ENCODE measurements at regions not wholly inside any gene's neighbourhood (a gene's known extent, or its start where the extent isn't known, plus 50 kb on each side); places are given as distances from the start of the nearest gene placed in this dataset.

GRCh38 chr5:116661419-116661818, 86.8 kb upstream of the SEMA6A start:
- TF ChIP-seq NFRKB (IDR thresholded peaks at IDR 0.05) (no peak), L3MBTL2 (conservative IDR thresholded peaks at IDR 0.05) (no peak), ELF4 (IDR thresholded peaks at IDR 0.05) (no peak), SUZ12 (IDR thresholded peaks at IDR 0.05) (no peak), BHLHE40 (IDR thresholded peaks at IDR 0.05; ENCODE audit: borderline replicate concordance) (no peak), TARDBP (IDR thresholded peaks at IDR 0.05) (no peak)
- DNase-seq (ENCODE audit: extremely low spot score), result no peak
- CTCF ChIA-PET, result no interaction called here
- POLR2A ChIA-PET, result no interaction called here

DNA sequence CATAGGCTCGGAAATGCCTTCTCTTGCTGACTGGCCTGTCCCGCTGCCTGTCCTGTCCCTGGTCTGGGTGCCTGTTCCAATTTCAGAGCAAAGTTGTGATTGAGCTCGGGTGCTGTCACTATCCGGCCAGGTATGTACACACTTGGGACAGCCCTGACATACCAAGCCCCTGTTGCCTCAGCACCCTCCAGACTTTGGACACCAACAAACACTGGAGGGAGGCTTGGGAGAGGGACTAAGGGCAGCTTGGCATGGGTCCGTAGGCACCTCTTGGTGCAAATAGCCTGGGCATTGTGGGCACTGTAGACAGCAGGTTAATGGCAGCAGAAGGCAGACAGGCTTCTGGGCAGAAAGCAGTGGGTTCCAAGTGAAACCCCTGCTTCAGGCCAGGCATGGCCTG, 86.3 kb upstream of the SEMA6A start:
- TF ChIP-seq SUZ12 (IDR thresholded peaks at IDR 0.05), result no peak
- TF ChIP-seq LEF1 (IDR thresholded peaks at IDR 0.05; ENCODE audit: borderline replicate concordance), result no peak
- no peak for TF ChIP-seq ELF4 (IDR thresholded peaks at IDR 0.05)
- TF ChIP-seq FOXK2 (IDR thresholded peaks at IDR 0.05), result no peak
- TF ChIP-seq TARDBP (IDR thresholded peaks at IDR 0.05), result no peak
- TF ChIP-seq, protein P1, sequence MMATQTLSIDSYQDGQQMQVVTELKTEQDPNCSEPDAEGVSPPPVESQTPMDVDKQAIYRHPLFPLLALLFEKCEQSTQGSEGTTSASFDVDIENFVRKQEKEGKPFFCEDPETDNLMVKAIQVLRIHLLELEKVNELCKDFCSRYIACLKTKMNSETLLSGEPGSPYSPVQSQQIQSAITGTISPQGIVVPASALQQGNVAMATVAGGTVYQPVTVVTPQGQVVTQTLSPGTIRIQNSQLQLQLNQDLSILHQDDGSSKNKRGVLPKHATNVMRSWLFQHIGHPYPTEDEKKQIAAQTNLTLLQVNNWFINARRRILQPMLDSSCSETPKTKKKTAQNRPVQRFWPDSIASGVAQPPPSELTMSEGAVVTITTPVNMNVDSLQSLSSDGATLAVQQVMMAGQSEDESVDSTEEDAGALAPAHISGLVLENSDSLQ (IDR thresholded peaks at IDR 0.05), result no peak
- TF ChIP-seq HDGF (IDR thresholded peaks at IDR 0.05; ENCODE audit: borderline replicate concordance), result no peak
- TF ChIP-seq FOXA1 (IDR thresholded peaks at IDR 0.05), result no peak
- no peak for TF ChIP-seq CTBP1 (IDR thresholded peaks at IDR 0.05; ENCODE audit: borderline replicate concordance)
- no peak for TF ChIP-seq ARNT (IDR thresholded peaks at IDR 0.05)
- no peak for TF ChIP-seq ZNF384 (IDR thresholded peaks at IDR 0.05)
- no peak for TF ChIP-seq FOXM1 (IDR thresholded peaks at IDR 0.05; ENCODE audit: borderline replicate concordance)
- TF ChIP-seq SP1 (IDR thresholded peaks at IDR 0.05), result no peak
- TF ChIP-seq NFRKB (IDR thresholded peaks at IDR 0.05), result no peak
- ChIA-PET POLR2A (no interaction called here), CTCF (no interaction called here)
- DNase-seq (ENCODE audit: extremely low spot score), result no peak

- no peak for DNase-seq (ENCODE audit: extremely low spot score)
- ChIA-PET POLR2A (no interaction called here), CTCF (interaction anchor here (0.6 kb wide), 1 partner anchor 9 kb away, joined by 3 read pairs; no protein-coding TSS in a partner anchor)
- TF ChIP-seq HDGF (IDR thresholded peaks at IDR 0.05; ENCODE audit: borderline replicate concordance), result no peak
- TF ChIP-seq FOXA1 (IDR thresholded peaks at IDR 0.05), result no peak
- no peak for TF ChIP-seq FOXK2 (IDR thresholded peaks at IDR 0.05)
- TF ChIP-seq FOXM1 (IDR thresholded peaks at IDR 0.05; ENCODE audit: borderline replicate concordance), result no peak
- no peak for TF ChIP-seq L3MBTL2 (conservative IDR thresholded peaks at IDR 0.05)
- no peak for TF ChIP-seq SUZ12 (IDR thresholded peaks at IDR 0.05)
- TF ChIP-seq BHLHE40 (IDR thresholded peaks at IDR 0.05; ENCODE audit: borderline replicate concordance), result no peak
- no peak for TF ChIP-seq ZNF384 (IDR thresholded peaks at IDR 0.05)
- TF ChIP-seq ELF4 (IDR thresholded peaks at IDR 0.05), result no peak
These were observed 84.2 kb upstream of the SEMA6A start for GRCh38 chr5:116658830-116659229.

GRCh38 chr5:116658141-116658540, 83.5 kb upstream of the SEMA6A start:
- no peak for DNase-seq (ENCODE audit: extremely low spot score)
- POLR2A ChIA-PET, result no interaction called here
- TF ChIP-seq L3MBTL2 (conservative IDR thresholded peaks at IDR 0.05) (no peak), BHLHE40 (IDR thresholded peaks at IDR 0.05; ENCODE audit: borderline replicate concordance) (no peak), SP1 (IDR thresholded peaks at IDR 0.05) (no peak), ARNT (IDR thresholded peaks at IDR 0.05) (no peak), ZNF384 (IDR thresholded peaks at IDR 0.05) (no peak), SUZ12 (IDR thresholded peaks at IDR 0.05) (no peak)
- CTCF ChIA-PET, result no interaction called here

- no peak for DNase-seq (ENCODE audit: extremely low spot score)
- POLR2A ChIA-PET, result no interaction called here
- CTCF ChIA-PET, result no interaction called here
- no peak for TF ChIP-seq FOXK2 (IDR thresholded peaks at IDR 0.05)
- TF ChIP-seq LEF1 (IDR thresholded peaks at IDR 0.05; ENCODE audit: borderline replicate concordance), result no peak
- no peak for TF ChIP-seq TARDBP (IDR thresholded peaks at IDR 0.05)
- TF ChIP-seq CTBP1 (IDR thresholded peaks at IDR 0.05; ENCODE audit: borderline replicate concordance), result no peak
- no peak for TF ChIP-seq SUZ12 (IDR thresholded peaks at IDR 0.05)
- no peak for TF ChIP-seq ELF4 (IDR thresholded peaks at IDR 0.05)
- TF ChIP-seq NFRKB (IDR thresholded peaks at IDR 0.05), result no peak
- no peak for TF ChIP-seq ZNF384 (IDR thresholded peaks at IDR 0.05)
- TF ChIP-seq ARNT (IDR thresholded peaks at IDR 0.05), result no peak
- TF ChIP-seq, protein P1 (IDR thresholded peaks at IDR 0.05), result no peak
- TF ChIP-seq L3MBTL2 (conservative IDR thresholded peaks at IDR 0.05), result no peak
- TF ChIP-seq FOXM1 (IDR thresholded peaks at IDR 0.05; ENCODE audit: borderline replicate concordance), result no peak
These were observed 80.8 kb upstream of the SEMA6A start for GRCh38 chr5:116655431-116655830.

- no peak for TF ChIP-seq ZNF384 (IDR thresholded peaks at IDR 0.05)
- TF ChIP-seq SP1 (IDR thresholded peaks at IDR 0.05), result no peak
- no peak for TF ChIP-seq BHLHE40 (IDR thresholded peaks at IDR 0.05; ENCODE audit: borderline replicate concordance)
- no peak for TF ChIP-seq LEF1 (IDR thresholded peaks at IDR 0.05; ENCODE audit: borderline replicate concordance)
- TF ChIP-seq TARDBP (IDR thresholded peaks at IDR 0.05), result no peak
- TF ChIP-seq FOXK2 (IDR thresholded peaks at IDR 0.05), result no peak
- TF ChIP-seq ELF4 (IDR thresholded peaks at IDR 0.05), result no peak
- no peak for TF ChIP-seq NFRKB (IDR thresholded peaks at IDR 0.05)
- TF ChIP-seq, protein P1 (IDR thresholded peaks at IDR 0.05), result no peak
- TF ChIP-seq ARNT (IDR thresholded peaks at IDR 0.05), result no peak
- no peak for TF ChIP-seq HDGF (IDR thresholded peaks at IDR 0.05; ENCODE audit: borderline replicate concordance)
- TF ChIP-seq L3MBTL2 (conservative IDR thresholded peaks at IDR 0.05), result no peak
- no peak for DNase-seq (ENCODE audit: extremely low spot score)
- POLR2A ChIA-PET, result no interaction called here
- CTCF ChIA-PET, result interaction anchor here (0.6 kb wide), 1 partner anchor 199 kb away, joined by 6 read pairs; no protein-coding TSS in a partner anchor
These were observed 80.3 kb upstream of the SEMA6A start for GRCh38 chr5:116654925-116655324.

GRCh38 chr5:116652903-116653302, 78.3 kb upstream of the SEMA6A start:
- no peak for TF ChIP-seq FOXK2 (IDR thresholded peaks at IDR 0.05)
- no peak for TF ChIP-seq LEF1 (IDR thresholded peaks at IDR 0.05; ENCODE audit: borderline replicate concordance)
- TF ChIP-seq BHLHE40 (IDR thresholded peaks at IDR 0.05; ENCODE audit: borderline replicate concordance), result no peak
- TF ChIP-seq CTBP1 (IDR thresholded peaks at IDR 0.05; ENCODE audit: borderline replicate concordance), result no peak
- TF ChIP-seq SP1 (IDR thresholded peaks at IDR 0.05), result no peak
- no peak for TF ChIP-seq TARDBP (IDR thresholded peaks at IDR 0.05)
- no peak for TF ChIP-seq NFRKB (IDR thresholded peaks at IDR 0.05)
- no peak for TF ChIP-seq ZNF384 (IDR thresholded peaks at IDR 0.05)
- TF ChIP-seq, protein P1 (IDR thresholded peaks at IDR 0.05), result no peak
- no peak for TF ChIP-seq SUZ12 (IDR thresholded peaks at IDR 0.05)
- no peak for TF ChIP-seq ELF4 (IDR thresholded peaks at IDR 0.05)
- no peak for TF ChIP-seq L3MBTL2 (conservative IDR thresholded peaks at IDR 0.05)
- no peak for TF ChIP-seq FOXA1 (IDR thresholded peaks at IDR 0.05)
- TF ChIP-seq HDGF (IDR thresholded peaks at IDR 0.05; ENCODE audit: borderline replicate concordance), result no peak
- TF ChIP-seq FOXM1 (IDR thresholded peaks at IDR 0.05; ENCODE audit: borderline replicate concordance), result no peak
- no peak for TF ChIP-seq ARNT (IDR thresholded peaks at IDR 0.05)
- ChIA-PET CTCF (no interaction called here), POLR2A (no interaction called here)
- no peak for DNase-seq (ENCODE audit: extremely low spot score)

Measured in HEK293T (cell line).